ENCODE measurements at regions not wholly inside any gene's neighbourhood (a gene's known extent, or its start where the extent isn't known, plus 50 kb on each side); places are given as distances from the start of the nearest gene placed in this dataset.

GRCh38 chr5:27406020-27406419, 367.6 kb upstream of the CDH9 start:
- TF ChIP-seq POLR2AphosphoS5 (IDR thresholded peaks at IDR 0.05) (no peak), CTCF (IDR thresholded peaks at IDR 0.05) (no peak)
